Activated T-cell treated with anti-CD3 and anti-CD28 coated beads for 24 hours (primary cell): ENCODE measurements at regions not wholly inside any gene's neighbourhood (a gene's known extent, or its start where the extent isn't known, plus 50 kb on each side); places are given as distances from the start of the nearest gene placed in this dataset.

Experiments used
- DNase-seq: peaks from one replicate; pipeline ENCODE4 v3.0.0-alpha.2; 2020; ENCODE audit warnings: low read depth

DNA sequence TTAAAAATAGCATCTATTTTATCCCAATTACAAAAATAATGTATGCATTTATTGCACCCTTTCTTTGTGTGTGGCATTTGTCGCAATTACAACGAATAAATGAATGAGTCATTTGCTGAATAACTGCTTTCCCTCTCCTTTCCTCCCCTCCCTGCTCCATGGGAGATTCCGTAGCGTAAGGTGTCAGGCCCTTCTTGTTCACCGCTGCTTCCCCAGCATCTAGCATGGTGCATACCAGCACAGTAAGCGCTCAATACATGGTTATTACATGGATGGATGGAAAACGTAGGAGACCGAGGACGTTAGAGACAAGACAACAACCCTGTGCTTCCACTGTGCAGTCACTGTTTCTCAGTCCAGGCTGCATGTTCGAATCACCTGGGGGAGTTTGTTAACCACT lies 336.0 kb upstream of the EEF2KMT start:
- no peak for DNase-seq

- DNase-seq, result no peak
These were observed 334.6 kb upstream of the EEF2KMT start for GRCh38 chr16:5432166-5432565.

GRCh38 chr16:5430598-5430997 lies 333.0 kb upstream of the EEF2KMT start:
- no peak for DNase-seq

DNA sequence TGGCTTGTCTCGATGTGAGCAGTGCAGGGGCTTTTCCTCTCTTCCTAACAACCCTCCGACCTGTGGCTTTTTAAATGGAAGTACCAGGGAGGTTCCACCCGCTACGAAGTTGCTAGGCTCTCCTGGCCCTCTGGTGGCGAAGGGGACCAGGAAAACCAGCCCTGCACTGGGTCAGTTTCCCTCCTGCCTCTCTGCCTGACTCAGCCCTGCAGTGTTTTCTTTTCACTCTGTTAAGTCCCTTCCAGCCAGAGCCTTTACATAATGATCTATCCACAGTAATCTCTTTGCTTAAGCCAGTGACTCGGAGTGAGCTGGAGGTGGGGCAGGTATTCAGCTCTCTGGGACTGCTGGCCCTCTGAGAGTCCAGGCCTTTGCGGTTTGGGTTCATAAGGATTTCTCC lies 331.3 kb upstream of the EEF2KMT start:
- no peak for DNase-seq

DNA sequence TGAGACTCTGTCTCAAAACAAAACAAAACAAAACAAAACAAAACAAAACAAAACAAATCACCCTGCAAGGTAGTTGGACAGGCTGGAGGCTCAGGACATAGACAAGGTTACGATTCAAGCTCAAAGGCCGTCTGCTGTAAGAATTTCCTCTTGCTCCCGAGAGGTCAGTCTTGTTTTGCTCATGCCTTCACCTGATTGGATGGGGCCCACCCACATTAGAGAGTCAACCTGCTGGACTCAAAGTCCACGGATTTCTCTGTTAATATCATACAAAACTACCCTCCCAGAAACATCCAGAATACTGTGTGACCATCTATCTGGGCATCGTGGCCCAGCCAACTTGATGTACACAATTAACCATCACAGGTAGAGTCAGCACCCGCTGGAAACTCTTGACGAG lies 330.0 kb upstream of the EEF2KMT start:
- no peak for DNase-seq

- DNase-seq, result no peak
These were observed 325.3 kb upstream of the EEF2KMT start for GRCh38 chr16:5422643-5423496.

DNA sequence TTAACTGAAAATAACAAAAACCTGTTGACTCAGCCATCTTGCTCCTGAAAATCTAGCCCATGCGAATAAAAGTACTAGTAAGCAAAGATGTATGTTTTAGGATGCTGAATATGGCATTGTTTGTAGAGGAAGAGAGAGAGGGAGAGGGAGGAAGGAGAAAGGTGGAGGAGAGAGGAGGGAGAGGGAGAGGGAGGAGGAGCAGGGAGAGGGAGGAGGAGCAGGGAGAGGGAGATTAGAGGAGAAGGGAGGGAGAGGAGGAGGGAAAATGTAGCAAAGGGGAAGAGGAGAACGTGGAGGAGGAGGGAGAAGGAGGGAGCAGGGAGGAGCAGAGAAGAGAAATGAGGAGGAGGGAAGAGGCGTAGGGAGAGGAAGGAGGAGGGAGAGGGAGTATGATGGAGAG lies 324.5 kb upstream of the EEF2KMT start:
- DNase-seq, result no peak

DNA sequence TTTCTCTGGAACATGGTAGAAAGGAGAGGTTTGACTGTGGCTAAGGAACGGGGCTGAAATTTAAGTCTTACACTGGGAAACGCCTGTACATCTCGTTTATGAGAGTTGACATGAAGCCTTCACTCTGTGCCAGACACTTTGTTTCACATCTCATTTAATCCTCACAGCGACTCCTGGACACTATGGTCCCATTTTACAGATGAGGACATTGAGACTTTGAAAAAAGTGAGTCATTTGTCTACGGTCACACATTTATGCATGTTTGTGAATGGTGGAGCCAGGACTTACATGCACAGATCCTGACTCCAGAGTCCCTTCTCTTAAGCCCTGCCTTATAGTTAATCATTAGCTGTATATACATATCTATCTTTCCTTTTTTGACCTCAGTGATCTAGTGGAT lies 318.4 kb upstream of the EEF2KMT start:
- DNase-seq, result no peak

DNA sequence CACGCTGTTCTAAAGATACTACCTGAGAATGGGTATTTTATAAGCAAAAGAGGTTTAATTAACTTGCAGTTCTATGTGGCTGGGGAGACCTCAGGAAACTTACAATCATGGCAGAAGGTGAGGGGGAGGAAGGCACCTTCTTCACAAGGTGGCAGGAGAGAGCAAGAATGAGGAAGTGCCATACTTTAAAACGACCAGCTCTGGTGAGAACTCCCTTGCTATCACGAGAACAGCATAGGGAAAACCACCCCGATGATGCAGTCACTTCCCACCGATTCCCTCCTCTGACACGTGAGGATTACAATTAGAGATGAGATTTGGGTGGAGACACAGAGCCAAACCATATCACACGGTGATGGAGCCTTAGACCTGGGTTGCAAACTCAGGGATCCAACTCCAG lies 317.5 kb upstream of the EEF2KMT start:
- DNase-seq, result no peak

- no peak for DNase-seq
These were observed 315.1 kb upstream of the EEF2KMT start for GRCh38 chr16:5412731-5413130.

- no peak for DNase-seq
These were observed 300.6 kb upstream of the EEF2KMT start for GRCh38 chr16:5398203-5398602.

DNA sequence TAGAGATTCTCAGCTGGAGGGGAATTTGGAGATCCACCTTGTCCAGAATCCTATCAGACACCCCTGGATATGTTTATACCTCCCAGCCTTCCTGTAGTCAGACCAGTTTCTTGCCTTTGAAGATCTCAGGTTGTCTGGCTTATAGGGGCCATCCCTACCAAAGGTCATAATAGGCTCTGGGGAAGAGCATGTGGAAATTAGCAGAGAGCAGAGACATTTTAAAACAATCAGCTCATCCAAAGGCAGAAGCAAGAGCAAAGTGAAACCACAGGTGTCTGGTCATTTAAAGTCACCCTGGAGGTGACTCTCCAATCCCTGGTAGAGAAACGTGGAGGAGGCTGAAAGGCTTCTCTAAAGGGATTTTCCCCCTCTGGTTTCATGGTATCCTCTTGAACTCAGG lies 299.3 kb upstream of the EEF2KMT start:
- DNase-seq, result no peak

DNA sequence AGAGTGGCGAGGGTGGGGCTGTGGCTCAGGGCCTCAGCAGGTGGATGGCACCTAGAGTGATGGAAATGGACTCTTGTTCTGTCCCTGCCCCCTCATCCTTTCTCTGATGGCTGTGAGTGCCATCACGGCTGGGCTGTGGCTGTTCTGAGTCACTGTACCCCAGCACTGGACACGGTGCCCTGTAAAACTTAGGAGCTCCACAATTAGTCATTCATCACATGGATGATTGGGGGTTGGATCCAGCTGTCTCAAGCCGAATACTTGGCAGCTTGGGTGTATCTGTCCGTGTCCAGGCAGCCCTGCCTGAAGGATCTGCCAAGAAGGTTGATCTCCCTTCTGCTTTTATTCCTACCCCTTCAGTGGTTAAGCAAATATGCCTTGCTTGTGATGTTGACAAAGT lies 295.5 kb upstream of the EEF2KMT start:
- DNase-seq, result no peak

GRCh38 chr16:5386989-5387388 lies 289.4 kb upstream of the EEF2KMT start:
- DNase-seq, result no peak

DNA sequence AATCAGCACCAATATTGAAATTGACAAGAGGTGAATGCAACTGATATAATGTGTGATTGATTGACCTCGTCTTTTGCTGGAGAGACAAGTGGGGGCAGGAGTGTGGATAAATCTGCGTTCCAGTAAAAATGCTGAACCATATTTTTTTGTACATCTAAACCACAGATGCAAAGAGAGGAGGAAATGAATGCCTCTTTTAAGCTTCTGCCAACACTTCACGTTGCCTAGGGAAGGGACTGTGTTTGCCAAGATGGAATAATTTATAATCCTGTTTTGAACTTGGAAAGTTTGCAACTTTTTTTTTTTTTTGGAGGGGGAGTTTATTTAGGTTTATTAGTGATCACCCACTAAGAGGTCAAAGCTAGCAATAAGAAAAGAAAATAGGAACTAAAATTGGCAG lies 288.2 kb upstream of the EEF2KMT start:
- no peak for DNase-seq

GRCh38 chr16:5385115-5385514 lies 287.5 kb upstream of the EEF2KMT start:
- no peak for DNase-seq

DNA sequence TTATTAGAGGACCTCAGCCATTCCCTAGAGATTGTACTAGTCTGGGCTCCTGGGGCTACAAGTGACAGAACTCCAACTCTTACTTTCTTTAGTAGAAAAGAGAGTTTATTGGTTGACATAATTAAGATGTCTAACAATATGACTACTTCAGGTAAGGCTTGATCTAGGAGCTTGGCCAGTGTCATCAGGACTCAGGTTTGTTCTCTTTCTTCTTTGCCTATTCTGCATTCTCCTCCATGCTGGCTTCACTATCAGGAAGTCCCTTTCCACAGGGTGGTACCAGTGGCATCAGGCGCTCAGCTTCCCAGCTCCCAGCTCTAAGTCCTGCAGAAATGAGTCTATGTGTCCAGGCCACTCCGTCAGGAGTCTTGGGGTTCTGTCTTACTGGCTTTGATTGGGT lies 286.1 kb upstream of the EEF2KMT start:
- no peak for DNase-seq

GRCh38 chr16:5382484-5382883 lies 284.9 kb upstream of the EEF2KMT start:
- DNase-seq, result no peak

- DNase-seq, result no peak
These were observed 283.9 kb upstream of the EEF2KMT start for GRCh38 chr16:5381481-5381880.

- DNase-seq, result no peak
These were observed 282.4 kb upstream of the EEF2KMT start for GRCh38 chr16:5379954-5380353.

GRCh38 chr16:5378531-5378930 lies 280.9 kb upstream of the EEF2KMT start:
- DNase-seq, result no peak

- no peak for DNase-seq
These were observed 279.8 kb upstream of the EEF2KMT start for GRCh38 chr16:5377280-5377898.

DNA sequence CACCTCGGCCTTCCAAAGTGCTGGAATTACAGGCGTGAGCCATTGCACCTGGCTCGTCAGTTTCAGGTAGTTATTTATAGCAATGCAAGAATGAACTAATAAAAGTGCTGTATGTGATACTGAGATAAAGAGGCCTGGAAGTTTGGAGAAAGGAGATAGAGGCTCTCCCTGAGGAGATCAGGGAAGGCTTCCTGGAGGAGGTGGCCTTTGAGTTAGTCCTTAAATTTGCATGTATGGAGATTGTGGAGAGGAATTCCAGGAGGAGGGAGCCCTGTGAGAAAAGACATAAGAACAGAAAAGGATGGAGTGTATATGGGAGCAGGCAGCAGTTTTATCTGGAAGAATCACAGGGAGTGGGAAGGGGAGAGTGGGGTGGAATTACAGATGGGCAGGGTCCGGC lies 276.6 kb upstream of the EEF2KMT start:
- no peak for DNase-seq

GRCh38 chr16:5367951-5368350 lies 270.4 kb upstream of the EEF2KMT start:
- DNase-seq, result no peak
